GM19023 (cell line): ENCODE measurements at regions not wholly inside any gene's neighbourhood (a gene's known extent, or its start where the extent isn't known, plus 50 kb on each side); places are given as distances from the start of the nearest gene placed in this dataset.
"Not testable (repeated sequence)": the region's sequence is repeated elsewhere in the genome, so short reads cannot be mapped to it uniquely, and the experiment has no call there.

Experiments
- ATAC-seq: cut with Tn5 transposase; IDR thresholded peaks from one replicate; pipeline ENCODE4 v1.9.1; 2021; ENCODE audit warnings: mild to moderate bottlenecking, moderate library complexity; ENCODE audit not compliant: unreplicated experiment

GRCh38 chr16:75836347-75837010 lies 110.2 kb upstream of the CPHXL start:
- no peak for ATAC-seq

GRCh38 chr16:75837264-75837663 lies 111.0 kb upstream of the CPHXL start:
- no peak for ATAC-seq

GRCh38 chr16:75837681-75838080 lies 111.4 kb upstream of the CPHXL start:
- ATAC-seq = no peak

GRCh38 chr16:75841517-75841916 lies 115.2 kb upstream of the CPHXL start:
- no peak for ATAC-seq

GRCh38 chr16:75847172-75847571 lies 120.9 kb upstream of the CPHXL start:
- no peak for ATAC-seq

- ATAC-seq = no peak
These were observed 127.9 kb upstream of the CPHXL start for GRCh38 chr16:75854152-75854551.

GRCh38 chr16:75860326-75861053 lies 134.2 kb upstream of the CPHXL start:
- ATAC-seq = no peak

GRCh38 chr16:75861311-75862097 lies 135.2 kb upstream of the CPHXL start:
- ATAC-seq = no peak

GRCh38 chr16:75862098-75862386 lies 135.8 kb upstream of the CPHXL start:
- no peak for ATAC-seq

GRCh38 chr16:75864243-75864642 lies 138.0 kb upstream of the CPHXL start:
- ATAC-seq = no peak

- ATAC-seq = no peak
These were observed 139.4 kb upstream of the CPHXL start for GRCh38 chr16:75865736-75866135.

GRCh38 chr16:75868636-75869632 lies 142.6 kb upstream of the CPHXL start:
- no peak for ATAC-seq

GRCh38 chr16:75881280-75881679 lies 155.0 kb upstream of the CPHXL start:
- not testable (repeated sequence) for ATAC-seq

- ATAC-seq = no peak
These were observed 172.9 kb upstream of the CPHXL start for GRCh38 chr16:75899163-75899562.

- ATAC-seq = no peak
These were observed 182.2 kb upstream of the CPHXL start for GRCh38 chr16:75908331-75909117.

- ATAC-seq = no peak
These were observed 183.5 kb upstream of the CPHXL start for GRCh38 chr16:75909746-75910145.

- ATAC-seq = no peak
These were observed 185.6 kb upstream of the CPHXL start for GRCh38 chr16:75911896-75912295.

- ATAC-seq = no peak
These were observed 187.7 kb upstream of the CPHXL start for GRCh38 chr16:75913958-75914357.

- ATAC-seq = no peak
These were observed 190.2 kb upstream of the CPHXL start for GRCh38 chr16:75916451-75916850.

- no peak for ATAC-seq
These were observed 191.8 kb upstream of the CPHXL start for GRCh38 chr16:75918109-75918508.
